Glomerular endothelial cell (primary cell): ENCODE measurements at regions not wholly inside any gene's neighbourhood (a gene's known extent, or its start where the extent isn't known, plus 50 kb on each side); places are given as distances from the start of the nearest gene placed in this dataset.

Source experiments
- DNase-seq: peaks from one replicate; pipeline ENCODE4 v3.0.0-alpha.2; 2011; ENCODE audit warnings: low read depth, low spot score; ENCODE audit errors: extremely low read depth

DNA sequence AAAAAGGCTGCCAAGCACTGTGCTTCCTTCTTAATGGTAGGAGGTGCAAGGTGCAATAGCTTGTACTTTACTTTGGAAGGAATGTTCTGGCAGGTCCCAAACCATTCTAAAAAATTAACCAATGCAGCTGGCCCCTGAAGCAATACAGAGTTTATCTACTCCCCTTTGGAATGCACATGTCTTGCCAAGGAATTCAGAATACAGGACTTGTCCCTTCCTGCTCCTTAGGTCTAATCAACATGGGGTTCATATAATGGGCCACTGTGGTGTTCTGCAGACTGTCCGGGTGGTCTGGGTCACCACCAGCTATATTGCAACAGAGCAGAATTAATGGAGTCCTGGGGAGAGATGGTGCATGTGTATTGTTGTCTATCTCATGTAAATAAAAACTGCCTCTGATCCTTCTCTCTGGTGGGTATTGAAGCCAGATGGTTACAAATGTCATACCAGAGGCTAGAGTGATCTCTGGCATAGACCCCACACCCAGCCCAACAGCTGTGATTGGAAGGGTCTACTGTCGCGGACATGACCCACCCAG, 112.8 kb downstream of the RIPK4 start:
- DNase-seq: no peak

DNA sequence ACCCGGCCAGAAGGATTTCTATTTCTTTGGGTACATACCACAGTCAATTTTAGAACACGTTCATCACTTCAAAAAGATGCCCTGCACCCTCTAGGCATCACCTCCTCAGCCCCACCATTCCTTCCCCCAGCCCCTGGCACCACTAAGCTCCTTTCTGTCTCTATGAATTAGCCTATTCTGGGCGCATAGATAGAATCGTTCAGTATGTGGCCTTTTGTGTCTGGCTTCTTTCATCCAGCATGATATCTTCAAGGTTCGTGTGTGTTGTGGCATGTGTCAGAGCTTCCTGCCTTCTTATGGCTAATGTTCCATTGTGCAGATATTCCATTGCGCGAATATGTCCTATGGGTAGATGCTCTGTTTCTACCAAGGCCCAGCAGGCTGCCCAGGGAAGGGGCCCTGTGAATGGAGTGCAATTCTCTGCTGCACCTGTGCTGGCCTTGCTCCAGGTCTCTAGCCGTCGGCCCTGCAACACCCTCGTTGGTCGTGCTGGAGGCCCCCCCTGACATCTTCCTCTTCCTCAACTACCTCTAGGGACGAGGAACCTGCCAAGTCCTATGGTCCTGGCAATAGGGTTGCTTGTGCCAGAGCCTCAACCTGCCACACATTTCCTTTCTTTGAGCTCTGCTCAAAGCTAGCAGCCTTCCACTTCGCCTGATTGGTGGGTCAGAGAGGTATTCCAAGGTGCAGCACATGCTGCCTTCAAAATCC, 113.5 kb downstream of the RIPK4 start:
- DNase-seq: no peak

DNA sequence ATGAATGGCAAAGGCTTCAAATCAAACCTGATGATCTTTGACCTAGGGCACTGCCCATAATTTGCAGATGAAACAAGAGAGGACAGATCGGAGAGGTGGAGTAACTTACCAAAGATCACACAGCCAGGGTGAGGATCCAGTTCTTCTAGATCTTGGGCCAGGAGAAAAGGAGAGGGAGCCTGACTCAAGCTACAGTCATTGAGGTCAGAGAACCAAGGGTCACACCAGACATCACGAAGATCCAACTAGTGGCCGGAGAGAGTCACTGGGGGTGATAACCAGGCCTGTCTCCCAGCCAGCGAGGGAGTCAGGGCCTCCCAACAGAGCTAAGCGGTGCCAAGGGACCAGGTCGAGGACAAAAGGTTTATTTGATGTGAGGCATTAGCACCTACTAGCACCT, 115.0 kb downstream of the RIPK4 start:
- no peak for DNase-seq

DNA sequence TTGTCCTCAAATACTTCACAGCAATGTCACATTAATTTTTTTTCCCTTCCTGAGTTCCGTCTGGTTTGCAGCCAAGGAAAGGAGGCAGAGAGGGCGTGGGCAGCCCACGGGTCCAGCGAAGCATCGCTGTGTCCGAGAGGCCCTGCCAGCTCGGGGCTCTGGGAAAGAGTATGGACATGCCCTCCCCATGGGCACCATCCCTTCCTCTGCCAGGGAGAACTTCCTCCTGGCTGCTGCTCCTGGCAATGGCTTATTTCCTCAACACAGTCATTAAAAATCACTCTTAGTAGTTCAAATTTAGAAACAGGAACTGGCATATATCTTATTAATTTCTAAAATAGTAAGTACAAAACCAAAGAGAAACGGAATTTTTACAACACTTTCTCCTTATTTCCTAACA, 115.4 kb downstream of the RIPK4 start:
- no peak for DNase-seq

DNA sequence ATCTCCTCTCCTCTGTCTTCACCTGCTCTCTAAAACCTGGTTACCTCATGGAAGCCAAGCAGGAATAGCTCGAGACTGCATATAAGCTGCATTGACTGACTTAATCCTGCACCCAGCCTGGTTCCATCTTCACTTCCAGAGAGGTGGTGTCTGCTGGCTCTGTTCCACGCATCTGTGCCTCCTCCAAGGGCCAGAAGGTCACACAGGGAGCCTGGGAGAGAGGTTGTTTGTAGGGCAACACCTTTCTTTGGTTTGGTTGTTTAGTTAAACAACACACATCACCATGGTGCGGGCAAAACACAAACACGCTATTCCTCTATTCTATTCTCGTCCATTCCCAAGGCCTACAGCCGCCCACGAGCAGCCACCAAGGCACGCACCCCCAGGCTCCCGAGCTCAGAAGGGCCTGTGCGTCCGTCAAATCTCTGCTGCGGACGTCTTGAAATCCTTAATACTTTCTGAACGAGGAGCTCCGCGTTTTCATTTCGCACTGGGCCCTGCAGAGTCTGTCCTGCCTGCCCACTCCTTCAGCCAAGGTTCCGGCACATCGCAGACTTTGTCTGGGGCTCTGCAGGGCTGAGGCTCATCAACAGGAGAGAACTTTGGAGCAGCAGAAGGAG, 116.2 kb downstream of the RIPK4 start:
- DNase-seq: no peak

DNA sequence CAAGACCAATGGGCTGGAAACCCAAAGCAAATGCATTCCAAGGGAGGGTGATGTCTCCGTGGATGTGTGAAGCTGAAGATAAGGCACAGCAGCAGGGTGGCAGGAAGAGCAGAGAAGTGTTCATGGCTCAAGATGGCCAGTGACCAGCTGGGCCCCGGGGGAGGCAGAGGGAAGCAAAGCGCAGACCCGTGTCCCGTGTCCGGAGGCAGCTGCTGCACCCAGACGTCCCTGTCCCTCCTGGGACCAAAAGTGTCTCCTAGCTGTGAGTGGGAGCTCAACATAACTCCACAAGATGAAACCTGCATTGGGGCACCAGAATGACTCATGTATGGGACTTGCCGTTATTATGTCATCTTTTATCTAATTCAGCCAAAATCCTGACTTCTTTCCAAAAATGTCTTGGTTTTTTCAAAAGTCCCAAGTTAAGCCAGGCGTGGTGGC, 118.2 kb downstream of the RIPK4 start:
- DNase-seq: no peak

DNA sequence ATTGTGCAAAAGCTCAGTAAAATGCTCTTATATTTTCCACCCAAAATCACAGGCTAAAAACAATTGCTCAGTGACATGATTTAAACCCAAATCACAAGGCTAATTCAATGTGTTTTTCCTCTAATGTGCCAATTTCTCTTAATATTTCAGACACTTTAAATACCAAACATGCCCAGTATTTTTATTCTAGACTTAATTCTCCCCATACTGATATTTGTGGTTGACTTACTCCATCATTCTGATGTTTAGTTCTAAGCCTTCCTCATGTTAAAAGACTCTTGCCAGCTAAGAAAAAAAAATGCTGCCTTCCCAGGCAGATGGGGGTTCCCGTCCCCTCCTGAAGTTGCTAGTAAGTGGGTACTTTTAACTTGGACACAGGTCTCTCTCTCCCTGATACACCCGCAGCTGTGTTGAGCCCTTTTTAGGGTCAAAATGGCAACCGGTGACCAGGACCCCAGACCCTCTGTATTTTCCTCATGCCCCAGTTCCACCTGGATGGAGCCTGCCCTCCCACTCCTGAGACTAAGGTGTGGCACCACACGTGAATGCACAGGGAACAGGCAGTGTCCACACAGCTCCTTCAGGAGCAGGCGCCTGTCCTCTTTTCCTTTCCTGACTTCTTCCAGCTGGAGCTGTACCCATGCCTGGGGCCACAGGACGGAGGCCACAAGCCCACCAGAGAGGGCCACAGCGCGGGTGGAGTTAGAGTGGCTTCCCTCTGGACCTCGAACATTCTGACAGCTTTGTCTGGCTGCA, 118.9 kb downstream of the RIPK4 start:
- DNase-seq: no peak

DNA sequence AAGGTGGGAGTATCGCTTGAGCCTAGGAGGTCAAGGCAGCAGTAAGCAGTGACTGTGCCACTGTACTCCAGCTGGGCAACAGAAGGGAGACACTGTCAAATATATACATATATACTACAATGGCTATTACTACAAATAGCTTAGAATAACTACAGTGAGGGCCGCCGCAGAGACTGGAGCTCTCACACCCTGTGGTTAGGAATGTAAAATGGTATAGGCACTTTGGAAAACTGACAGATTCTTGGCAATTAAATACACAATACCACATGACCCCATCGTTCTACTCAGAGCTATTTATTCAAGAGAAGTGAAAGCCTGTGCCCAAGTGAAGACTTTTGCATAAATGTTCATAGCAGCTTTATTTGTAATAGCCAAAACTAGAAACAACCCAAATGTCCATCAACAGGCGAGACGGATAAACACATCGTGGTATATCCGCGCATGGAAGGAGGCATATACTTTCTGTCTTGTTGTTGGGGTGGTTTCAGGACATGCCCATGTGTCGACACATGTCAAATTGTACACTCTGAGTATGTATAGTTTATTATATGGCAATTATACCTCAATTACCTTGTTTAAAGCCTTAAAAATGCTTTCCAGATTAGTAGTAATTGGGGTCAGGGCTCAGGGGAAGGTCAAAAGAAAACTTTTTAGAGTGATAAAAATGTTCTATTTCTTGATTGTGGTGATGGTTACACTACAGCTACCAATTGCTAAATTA, 123.4 kb downstream of the RIPK4 start:
- DNase-seq: no peak

DNA sequence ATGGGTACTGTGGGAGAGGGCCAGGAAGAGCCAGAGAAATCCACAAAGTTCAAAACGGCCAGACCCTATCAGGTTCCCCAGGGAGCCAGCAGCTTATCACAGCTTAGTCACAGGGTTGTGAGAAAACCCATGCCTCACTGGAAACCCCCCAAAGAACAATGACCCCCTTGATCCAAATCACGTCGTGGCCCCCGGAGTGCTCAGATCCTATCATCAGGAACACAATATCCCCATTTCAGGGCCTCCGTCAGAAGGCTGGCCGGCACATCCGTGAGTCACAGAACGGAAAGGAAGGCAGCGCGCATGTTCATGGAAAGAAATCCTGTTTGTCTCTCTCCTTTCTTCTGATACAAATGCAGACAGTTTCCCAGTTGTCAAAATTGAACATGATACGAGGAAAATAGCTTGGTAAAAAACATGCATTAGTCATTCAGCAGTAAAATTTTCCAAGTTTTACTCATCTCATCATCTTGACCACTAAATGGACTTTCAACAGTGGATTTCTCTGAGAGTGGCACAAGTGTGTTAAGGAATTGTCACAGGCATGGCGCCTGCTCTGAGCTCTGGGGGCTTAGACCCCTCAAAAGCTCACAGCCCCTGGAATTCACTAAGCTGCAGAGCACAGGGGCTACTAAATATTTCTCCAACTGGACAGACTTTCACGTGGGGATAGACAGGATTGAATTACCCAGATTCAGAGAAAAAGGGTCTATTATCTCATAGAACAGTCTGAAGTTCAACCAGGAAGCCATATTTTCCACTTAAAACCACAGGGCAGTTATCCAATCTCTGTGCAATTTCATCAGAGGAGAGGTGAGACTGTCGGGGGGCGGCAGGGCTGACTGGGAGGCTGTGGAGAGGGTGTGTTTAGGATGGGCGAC, 124.8 kb downstream of the RIPK4 start:
- DNase-seq: no peak

DNA sequence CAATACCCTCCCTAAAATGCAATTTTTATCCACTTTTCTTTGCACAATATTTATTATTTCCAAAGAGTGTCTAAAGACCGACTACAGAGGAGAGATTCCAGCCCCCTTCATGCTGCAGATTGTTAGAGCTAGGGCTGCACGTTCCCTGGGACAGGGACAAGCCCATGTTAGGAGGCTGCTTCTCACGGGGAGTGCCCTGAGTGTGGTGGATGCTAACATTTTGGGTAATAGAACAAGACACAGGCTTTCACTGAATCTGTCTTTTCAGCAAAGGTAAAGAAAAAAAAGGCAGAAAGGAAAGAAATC, 125.4 kb downstream of the RIPK4 start:
- DNase-seq: no peak

DNA sequence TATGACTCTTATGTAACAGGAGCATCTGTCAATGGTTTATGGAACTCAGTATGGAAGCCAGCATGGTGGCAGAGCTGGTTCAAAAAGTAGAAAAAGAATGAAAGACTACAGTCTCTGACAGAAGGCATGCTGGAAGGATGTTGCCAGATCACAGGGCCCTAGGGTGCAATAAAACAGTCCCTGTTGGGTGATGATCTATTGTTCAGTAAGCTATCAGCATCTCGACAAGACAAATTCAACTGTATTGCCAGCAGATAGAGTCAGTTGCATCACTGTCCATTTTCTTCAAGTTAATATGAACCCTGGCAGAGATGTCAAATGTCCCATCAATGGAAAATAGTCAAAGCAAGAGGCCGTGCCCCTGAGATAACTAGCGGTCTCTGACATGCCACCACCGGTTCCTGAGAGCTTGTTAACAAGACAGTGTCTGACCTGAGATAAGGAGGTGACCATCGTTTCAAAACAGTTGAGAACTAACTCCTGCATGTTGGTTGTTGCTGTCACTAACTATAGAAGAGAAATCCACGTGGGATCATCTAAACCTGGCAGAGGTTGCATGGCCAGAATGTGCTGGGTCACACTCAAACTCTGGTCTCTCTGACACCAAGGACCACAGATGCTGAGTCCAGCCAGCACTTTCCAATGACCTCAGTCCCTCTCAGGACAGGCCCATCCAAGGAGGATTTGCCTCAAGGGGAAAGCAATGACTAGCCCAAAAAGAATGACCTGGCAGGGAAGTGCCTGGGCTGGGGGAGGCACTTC, 125.9 kb downstream of the RIPK4 start:
- DNase-seq: no peak

DNA sequence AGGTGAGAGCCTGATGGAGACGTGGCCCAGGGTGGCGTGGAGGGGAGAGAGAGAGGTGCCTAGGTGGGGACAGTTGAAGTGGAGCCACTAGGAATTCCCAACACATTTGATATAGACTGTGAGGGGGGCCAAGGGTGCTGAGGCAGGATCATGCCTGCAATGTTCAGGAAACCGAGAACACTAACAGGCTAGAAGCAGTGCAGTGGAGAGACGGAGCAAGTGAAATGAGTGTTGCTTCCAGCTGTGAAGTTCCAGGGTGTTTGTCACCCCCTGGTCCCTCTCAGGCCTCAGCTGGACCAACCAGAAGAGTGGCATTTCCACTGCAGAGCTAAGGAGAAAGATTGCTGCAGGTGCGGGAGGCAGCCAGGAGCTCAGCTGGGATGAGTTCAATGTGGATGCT, 127.1 kb downstream of the RIPK4 start:
- DNase-seq: no peak

DNA sequence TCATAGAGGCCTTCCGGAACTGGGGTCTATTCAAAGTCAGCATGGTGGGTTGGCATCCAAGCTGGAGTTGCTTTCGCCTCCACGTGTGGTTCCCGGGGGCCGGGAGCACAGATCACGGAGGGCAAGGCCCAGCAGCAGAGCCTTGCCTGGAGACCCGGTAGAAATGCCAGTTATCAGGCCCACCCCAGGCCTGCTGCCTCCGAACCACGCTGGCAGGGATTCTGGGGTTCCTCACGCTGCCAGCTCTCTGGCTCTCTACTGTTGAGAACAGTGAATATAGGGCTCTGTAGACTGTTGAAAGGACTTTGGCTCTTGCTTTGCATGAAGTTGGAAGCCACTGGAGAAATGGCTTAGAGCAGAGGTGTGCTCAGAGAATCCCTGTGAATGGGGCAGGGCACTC, 127.5 kb downstream of the RIPK4 start:
- no peak for DNase-seq

DNA sequence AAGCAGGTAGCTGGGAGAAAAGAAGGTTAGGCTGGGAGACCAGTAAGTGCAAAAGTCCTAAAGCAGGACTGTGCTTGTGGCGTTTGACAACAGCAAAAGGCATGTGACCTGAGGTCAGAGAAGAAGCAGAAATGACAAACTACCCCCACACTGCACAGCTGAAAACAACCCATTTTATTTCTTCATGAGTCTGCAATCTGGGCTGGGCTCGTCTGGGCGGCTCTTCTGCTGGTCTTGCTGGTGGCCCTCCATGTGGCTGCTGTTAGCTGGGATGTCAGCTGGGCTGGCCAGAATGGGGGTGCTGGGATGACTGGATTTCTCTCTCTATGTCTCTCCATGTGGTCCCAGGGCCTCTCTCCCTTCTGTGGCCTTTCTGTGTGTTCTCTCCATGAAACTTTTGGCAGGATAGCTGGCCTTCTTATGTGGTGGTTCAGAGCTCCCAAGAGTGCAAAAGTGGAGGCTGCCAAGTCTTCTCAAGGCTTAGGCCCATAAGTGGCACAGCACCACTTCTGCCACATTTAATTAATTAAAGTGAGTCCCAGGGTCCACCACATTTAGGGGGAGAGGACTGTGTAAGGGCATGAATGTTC, 128.6 kb downstream of the RIPK4 start:
- no peak for DNase-seq

DNA sequence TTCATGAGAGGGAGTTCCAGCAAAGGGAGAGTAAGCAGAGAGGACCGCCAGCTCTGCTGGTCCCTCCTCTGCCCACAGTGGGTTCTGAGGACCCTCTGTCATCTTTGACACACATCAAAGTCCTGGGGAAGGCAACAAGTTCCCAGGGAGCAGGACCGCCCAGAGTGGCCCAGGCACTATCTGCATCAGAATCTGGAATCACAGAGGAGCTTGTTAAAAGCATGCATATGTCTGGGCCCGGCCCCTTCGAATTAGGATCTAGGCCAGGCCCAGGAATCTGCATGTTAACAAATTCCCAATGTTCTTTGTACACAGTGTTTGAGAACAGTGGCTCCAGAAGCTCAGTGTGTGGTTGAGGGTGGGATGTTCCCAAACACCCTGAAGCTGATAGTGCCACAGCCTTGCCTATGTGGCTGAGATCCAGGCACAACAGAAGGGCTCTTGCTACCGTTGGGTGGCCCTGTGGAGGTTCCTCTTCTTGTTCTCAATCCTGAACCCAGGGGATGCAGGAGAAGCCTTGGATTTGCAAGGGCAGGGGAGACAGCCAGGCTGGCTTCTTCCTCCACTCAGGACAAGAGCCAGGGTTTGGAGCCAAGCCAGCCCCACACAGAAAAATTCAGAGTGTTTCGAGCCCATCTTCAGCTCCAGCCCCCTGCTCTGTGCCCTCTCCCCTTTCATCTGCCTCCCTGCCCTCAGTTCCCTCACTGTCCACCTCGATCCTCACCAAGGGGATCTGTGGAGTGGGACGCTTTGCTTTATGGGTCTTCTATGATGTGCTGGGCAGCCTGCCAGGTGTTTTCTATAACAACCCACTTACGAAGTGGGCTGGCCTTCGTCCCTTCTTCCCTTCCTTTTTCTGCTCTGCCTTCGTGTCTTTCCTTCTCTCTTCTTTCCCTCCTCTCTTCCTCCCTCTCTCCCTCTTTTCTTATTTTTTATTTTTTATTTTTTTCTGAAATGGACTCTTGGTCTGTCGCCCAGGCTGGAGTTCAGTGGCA, 129.0 kb upstream of the TMPRSS2 start:
- no peak for DNase-seq

DNA sequence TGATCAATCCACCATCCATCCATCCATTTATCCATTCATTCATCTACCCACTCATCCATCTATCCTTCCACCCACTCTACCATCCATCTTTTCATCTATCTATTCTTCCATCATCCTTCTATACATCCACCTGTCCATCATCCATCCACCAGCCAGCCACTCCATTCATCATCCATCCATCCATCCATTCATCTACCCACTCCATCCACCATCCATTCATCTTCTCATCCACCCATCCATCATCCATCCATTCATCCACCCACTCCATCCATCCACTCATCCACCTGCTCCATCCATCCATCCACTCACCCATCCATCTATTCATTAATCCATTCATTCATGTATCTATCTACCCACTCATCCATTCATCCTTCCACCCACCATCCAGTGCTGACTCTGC, 127.9 kb upstream of the TMPRSS2 start:
- DNase-seq: no peak

DNA sequence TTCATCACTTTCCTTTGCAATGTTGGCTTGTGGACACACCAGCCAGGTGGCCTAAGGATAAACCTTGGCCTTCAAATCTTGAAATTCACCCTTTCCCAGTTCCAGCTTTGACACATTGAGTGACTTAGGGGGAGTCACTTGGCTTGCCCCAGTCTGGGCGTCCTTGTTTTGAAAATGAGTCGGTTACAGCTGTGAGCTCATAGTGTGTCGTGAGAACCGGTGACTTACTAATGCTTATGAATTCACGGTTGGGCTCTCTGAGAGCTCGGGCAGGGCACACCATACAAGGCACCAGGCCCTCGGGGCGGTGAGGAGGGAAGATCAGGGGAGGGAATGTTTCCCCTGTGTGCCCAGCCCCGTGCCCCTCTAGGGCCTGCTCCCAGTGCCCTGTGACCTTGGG, 126.9 kb upstream of the TMPRSS2 start:
- no peak for DNase-seq

DNA sequence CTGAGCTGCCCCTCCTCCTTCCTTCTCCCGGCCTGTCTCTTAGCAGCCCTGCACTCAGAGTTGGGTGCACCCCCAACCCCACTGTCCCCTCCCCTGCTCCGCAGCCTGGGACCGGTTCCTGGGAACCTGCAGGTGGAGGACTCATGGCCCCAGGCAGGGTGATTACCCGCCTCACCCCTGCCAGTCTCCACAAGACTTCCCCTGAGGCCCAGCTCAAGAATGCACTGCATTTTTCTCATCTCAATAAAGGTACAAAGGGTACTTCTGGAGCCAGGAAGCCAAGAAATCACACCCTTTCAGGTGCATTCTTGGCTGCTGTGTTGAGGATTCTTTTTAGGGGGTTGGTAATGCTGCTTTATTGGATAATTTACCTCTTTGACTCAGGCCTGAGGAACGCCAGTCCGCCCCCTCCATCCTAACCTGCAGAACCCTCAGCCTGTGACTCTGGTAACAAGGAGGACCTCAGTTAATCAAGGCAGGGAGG, 126.3 kb upstream of the TMPRSS2 start:
- DNase-seq: no peak
